Kidney capillary endothelial cell (primary cell): ENCODE measurements at regions not wholly inside any gene's neighbourhood (a gene's known extent, or its start where the extent isn't known, plus 50 kb on each side); places are given as distances from the start of the nearest gene placed in this dataset.
"Not testable (repeated sequence)": the region's sequence is repeated elsewhere in the genome, so short reads cannot be mapped to it uniquely, and the experiment has no call there.

ENCODE experiments used
- DNase-seq: peaks from one replicate; pipeline ENCODE4 v3.0.0-alpha.2; 2018; ENCODE audit warnings: low spot score

DNA sequence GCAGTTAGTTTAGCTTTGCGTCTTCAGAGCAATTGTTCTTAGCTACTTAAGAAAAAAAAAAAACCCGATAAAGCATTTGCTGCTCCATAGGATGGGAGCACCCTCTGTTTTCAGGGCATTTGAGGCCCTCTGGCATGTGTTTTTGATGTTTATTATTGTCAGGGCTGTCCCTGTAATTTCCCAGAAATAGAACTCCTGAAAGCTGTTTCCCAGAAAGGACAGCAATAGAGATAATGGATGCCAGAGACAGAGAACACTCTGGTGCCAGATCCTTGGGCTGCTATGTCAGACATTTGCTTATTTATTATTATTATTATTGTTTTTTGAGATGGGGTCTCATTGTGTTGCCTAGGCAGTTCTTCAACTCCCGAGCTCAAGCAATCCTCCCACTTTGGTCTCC, 201.3 kb downstream of the ALG10 start:
- no peak for DNase-seq

DNA sequence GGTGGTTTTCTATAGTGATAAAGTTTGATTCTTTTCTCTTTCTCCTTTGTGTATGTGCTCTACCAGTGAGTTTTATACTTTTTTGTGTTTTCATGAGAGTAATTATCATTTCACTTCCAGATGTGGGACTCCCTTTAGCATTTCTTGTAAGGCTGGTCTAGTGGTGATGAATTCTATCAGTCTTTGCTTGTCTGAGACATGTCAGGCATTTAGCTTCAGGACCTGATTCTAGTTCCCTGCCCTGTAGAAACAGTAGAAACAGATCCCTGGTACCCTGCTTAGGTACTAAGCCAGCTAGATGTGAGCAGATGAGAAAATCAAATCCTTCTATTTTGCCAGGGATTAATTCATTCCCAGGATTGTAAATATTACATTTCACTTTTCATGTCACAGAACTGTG, 203.7 kb downstream of the ALG10 start:
- DNase-seq = not testable (repeated sequence)

DNA sequence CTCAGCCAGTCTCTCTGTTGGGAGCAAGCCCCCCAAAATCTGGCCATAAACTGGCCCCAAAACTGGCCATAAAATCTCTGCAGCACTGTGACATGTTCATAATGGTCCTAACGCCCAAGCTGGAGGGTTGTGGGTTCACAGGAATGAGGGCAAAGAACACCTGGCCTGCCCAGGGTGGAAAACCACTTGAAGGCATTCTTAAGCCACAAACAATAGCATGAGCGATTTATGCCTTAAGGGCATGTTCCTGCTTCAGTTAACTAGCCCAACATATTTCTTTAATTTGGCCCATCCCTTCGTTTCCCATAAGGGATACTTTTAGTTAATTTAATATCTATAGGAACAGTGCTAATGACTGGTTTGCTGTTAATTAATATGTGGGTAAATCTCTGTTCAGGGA, 205.8 kb downstream of the ALG10 start:
- DNase-seq = not testable (repeated sequence)

DNA sequence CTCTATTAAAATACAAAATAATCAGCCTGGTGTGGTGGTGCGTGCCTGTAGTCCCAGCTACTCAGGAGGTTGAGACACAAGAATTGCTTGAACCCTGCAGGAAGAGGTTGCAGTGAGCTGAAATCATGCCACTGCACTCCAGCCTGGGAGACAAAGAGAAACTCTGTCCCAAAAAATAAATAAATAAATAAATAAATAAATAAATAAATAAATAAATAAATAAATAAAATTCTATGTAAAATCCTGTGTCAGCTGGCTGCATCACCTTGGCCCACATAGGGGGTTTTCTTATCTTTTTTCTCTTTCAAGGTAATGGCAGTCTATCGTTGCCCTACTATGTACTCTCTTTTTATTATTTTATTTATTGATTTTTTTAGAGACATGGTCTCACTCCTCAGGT, 206.7 kb downstream of the ALG10 start:
- DNase-seq = not testable (repeated sequence)

DNA sequence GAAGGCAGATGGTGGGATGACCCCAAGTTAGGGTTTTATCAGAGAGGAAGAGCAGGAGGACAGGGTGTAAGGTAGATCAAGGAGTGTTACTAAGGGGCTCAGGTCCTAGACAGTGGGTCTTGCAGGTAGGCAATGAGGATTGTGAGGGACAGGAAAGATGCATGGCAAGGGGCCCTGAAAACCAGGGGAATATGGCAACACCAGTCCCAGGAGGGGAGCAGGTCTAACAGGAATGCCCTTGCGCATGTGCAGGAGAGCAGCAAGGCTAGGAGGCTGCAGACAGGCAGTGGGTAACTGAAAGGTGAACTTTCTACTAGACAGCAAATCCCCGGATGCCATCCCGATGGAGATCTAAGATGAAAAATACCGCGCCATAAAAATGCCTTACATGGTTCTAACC, 211.3 kb downstream of the ALG10 start:
- DNase-seq = no peak

DNA sequence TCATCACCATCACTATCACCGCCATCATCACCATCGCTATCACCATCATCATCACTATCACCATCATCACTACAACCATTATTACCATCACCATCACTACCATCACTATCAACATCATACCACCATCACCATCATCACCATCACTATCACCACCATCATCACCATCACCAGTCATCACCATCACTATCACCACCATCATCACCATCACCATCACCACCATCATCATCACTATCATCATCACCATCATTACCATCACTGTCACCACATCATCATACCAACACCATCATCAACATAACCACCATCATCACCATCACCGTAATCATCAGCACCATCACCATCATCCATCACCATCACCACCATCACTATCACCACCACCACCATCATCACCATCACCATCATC, 213.8 kb downstream of the ALG10 start:
- no peak for DNase-seq

DNA sequence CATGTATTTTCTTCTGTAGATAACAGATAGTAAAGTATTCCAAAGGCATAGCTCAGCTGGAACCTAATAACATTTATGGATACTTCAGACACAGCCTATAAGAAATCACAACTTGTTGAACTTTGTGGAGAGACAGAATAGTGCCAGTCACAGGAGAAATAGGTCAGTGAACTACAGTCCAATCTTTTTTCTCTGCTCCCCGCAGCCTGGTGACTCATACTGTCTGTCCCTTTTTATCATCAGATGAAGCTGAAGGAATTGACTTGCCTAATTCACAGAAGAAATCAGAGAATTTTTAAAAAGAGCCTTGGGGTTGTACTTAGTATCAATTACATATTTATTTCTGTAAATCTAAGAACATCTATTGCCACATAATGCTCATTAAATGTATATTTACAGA, 222.3 kb downstream of the ALG10 start:
- no peak for DNase-seq

DNA sequence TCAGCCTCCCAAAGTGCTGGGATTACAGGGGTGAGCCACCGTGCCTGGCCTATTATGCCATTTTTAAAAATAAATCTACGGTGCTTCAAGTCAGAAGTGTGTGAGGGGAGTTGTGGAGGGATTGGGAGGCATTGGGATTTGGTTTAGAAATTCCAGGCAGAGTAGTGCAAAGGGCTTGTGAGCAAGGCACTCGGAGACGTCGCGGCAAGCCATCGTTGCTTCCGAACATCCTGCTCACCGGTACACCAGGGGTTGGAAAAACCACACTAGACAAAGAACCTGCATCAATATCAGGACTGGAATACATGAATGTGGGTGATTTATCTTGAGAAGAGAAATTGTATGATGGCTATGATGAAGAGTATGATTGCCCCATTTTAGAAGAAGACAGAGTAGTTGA, 227.0 kb downstream of the ALG10 start:
- DNase-seq = no peak

DNA sequence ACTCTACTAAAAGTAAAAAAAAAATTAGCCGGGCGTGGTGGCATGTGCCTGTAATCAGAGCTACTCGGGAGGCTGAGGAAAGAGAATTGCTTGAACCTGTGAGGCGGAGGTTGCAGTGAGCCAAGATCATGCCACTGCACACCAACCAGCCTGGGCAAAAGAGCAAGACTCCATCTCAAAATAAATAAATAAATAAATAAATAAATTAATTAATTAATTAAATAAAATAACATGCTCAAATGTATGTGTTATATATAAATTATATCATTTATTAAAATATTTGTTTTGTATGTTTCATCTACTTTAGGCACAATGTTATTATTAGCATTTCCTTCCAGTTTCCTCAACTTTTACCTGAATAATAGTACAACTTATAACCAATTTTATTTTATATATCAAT, 229.6 kb downstream of the ALG10 start:
- not testable (repeated sequence) for DNase-seq

DNA sequence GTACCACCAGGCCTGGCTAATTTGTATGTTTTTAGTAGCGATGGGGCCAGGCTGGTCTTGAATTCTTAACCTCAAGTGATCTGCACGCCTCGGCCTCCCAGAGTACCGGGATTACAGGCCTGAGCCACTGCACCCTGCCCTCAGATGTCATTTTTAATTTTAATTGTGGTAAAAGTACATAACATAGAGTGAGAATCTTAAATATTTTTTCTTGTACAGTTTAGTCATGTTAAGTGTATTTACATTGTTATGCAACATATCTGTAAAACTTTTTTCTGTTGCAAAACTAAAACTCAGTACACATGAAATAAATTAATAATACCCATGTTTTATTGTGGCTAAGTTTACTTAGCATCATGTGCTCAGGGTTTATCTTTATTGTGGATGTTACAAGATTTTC, 231.4 kb downstream of the ALG10 start:
- DNase-seq = no peak

DNA sequence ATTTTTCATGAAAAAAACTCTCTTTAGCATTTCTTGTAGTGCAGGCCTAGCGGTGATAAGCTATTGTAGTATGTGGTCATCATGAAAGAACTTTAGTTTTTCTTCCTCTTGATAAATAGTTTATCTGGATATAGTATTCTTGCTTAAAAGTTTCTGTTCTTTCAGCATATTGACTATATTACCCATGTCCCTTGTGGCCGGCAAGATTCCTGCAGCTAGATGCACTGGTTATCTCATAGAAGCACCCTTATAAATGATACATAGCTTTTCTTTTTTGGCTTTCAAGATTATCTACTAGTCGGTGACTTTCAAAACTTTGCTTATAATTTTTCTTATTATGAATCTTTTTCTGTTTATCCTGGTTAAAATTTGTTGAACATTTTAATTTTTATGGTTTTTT, 234.8 kb downstream of the ALG10 start:
- DNase-seq = no peak

DNA sequence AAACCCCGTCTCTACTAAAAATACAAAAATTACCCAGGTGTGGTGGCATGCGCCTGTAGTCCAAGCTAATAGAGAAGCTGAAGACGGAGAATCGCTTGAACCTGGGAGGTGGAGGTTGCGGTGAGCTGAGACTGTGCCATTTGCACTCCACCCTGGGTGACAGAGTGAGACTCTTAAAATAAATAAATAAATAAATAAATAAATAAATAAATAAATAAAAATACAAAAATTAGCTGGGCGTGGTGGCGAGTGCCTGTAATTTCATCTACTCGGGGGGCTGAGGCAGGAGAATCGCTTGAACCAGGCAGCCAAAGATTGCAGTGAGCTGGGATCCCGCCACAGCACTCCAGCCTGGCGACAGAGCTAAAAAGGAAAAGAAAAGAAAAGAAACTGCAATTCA, 239.8 kb downstream of the ALG10 start:
- DNase-seq = not testable (repeated sequence)

DNA sequence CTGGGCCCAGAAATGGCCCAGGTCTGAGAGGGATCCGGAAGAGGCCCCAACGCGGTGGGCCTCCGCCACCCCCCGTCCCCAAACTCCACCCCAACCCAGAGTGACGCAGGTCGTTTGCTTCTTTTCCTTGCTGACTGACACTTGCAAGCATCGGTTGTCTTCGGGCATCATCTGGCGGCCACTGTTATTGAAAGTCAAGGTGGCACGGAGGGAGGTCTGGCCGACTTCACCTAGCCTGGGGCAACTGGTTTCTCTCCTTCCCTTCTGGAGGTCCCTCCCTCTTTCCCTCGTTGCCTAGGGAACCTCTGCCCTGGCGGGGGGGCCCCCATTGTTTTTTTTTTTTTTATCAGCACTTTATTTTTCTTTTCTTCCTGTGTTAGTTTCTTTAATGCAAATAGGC, 241.8 kb downstream of the ALG10 start:
- DNase-seq = no peak

DNA sequence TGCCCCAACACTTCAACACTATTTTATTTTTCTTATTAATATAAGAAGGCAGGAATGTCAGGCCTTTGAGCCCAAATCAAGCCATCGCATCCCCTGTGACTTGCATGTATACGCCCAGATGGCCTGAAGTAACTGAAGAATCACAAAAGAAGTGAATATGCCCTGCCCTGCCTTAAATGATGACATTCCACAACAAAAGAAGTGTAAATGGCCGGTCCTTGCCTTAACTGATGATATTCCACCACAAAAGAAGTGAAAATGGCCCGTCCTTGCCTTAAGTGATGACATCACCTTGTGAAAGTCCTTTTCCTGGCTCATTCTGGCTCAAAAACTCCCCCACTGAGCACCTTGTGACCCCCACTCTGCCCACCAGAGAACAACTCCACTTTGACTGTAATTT, 251.4 kb downstream of the ALG10 start:
- not testable (repeated sequence) for DNase-seq

DNA sequence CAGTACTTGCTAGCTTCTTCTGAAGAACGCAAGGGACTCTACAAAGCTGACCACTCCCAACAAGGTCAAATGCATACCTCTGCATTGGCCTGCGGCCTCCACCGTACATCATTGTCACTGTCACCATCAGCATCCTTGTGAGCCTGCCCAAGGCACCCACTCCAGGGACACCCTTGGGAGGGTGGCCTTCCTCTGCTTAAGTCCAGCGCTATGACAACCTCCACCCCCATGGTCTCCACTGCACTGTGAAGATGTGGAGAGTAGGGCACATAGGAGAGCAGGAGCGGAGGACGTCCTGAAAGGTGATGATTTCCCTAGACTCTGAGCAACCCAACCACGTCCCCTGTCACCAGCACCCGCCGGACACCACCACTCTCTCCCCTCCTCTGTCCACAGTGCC, 252.8 kb downstream of the ALG10 start:
- no peak for DNase-seq

DNA sequence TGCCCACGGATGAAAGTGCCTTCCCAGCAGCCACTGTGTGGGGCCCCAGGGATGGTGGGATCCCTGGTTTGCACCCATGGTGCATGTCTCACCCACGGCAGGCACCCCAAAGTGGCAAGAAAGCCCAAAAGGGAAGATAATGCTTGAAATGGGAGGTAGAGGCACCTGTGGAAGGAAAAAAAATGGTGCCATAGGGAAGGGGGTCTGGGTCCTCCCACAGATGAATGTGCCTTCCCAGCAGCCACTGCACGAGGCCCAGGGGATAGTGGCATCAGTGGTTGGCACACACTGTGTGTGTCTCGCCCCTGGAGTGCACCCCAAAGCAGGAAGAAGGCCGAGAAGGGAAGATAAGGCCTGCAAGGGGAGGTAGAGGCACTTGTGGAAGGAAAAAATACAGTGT, 264.2 kb downstream of the ALG10 start:
- no peak for DNase-seq

DNA sequence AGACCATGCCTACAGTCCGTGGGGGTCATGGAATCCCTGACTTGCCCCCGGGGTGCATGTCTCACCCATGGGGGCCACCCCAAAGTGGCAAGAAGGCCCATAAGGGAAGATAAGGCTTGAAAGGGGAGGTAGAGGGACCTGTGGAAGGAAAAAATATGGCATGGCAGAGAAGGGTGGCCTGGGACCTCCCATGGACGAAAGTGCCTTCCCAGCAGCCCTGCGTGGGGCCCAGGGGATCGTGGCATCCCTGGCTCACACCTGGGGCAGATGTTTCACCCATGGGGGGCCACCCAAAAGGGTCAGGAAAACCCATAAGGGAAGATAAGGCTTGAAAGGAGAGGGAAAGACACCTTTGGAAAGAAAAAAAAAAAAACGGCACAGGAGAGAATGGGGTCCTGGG, 264.6 kb downstream of the ALG10 start:
- DNase-seq = no peak

DNA sequence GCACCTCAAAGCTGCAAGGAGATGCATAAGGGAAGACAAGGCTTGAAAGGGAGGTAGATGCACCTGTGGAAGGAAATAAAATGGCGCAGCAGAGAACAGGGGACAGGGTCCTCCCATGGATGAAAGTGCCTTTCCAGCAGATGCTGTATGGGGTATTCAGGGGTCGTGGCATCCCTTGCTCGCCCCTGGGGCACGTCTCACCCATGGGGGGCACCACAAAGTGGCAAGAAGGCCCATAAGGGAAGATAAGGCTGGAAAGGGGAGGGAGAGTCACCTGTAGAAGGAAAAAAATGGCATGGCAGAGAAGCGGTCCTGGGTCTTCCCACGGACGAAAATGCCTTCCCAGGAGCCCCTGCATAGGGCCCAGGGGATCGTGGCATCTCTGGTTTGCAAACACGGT, 265.1 kb downstream of the ALG10 start:
- no peak for DNase-seq

DNA sequence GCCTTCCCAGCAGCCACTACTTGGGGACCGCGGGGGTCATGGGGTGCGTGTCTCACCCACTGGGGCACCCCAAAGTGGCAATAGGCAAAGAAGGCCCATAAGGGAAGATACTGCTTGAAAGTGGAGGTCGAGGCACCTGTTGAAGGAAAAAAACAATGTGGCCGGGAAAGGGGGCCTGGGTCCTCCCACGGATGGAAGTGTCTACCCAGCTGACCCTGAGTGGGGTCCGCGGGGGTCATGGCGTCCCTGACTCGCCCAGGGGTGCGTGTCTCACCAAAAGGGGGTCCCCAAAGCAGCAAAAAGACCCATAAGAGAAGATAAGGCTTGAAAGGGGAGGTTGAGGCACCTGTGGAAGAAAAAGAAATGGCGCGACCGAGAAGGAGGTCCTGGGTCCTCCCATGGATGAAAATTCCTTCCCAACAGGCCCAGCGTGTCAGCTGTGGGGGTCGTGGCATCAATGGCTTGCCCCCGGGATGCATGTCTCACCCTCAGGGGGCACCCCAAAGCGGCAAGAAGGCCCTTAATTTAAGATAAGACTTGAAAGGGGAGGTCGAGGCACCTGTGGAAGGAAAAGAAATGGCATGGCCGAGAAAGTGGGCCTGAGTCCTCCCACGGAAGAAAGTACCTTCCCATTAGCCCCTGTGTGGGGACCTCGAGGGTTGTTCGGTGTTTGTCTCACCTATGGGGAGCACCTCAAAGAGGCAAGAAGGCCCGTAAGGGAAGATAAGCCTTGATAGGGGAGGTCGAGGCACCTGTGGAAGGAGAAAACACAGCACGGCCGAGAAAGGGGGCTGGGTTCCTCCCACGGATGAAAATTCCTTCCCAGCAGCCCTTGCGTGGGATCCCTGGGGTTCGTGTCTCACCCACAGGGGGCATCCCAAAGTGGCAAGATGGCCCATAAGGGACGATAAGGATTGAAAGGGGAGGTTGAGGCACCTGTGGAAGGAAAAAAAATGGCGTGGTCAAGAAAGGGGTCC, 266.0 kb downstream of the ALG10 start:
- no peak for DNase-seq

DNA sequence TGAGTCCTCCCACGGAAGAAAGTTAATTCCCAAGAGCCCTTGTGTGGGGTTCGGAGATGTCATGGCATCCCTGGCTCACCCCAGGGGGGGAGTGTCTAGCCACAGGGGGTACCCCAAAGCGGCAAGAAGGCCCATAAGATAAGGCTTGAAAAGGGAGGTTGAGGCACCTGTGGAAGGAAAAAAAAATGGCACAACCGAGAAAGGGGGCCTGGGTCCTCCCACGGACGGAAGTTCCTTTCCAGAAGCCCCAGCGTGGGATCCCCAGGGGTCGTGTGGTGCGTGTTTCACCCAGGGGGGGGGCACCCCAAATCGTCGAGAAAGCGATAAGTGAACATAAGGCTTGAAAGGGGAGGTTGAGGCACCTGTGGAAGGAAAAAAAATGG, 266.7 kb downstream of the ALG10 start:
- DNase-seq = no peak

DNA sequence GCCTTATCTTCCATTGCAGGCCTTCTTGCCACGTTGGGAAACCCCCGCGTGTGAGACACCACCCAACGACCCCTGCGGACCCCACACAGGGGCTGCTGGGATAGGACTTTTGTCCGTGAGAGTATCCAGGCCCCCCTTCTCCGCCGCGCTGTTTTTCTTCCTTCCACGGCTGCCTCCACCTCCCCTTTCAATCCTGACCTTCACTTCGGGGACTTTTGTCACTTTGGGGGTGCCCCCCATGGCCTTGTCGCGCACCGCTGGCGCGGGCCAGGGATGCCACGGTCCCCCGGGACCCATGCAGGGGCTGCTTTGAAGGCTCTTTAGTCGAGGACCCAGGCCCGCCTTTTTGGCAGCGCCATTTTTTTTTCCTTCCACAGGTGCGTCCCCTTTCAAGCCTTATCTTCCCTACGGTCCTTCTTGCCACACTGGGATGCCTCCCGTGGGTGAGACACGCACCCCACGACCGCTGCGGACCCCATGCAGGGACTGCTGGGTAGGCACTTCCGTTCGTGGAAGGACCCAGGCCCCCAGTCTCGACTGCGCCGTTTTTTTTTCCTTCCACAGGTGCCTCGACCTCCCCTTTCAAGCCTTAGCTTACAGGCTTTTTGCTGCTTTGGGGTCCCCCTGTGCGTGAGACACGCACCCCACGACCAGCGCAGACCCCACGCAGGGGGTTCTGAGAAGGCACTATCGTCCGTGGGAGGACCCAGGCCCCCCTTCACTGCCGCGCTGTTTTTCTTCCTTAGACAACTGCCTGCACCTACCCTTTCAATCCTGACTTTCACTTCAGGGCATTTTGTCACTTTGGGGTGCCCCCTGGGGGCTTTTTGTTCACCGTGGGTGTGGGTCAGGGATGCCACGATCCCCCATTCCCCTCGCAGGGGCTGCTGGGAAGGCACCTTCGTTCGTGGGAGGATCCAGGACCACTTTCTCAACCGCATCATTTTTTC, 267.4 kb downstream of the ALG10 start:
- no peak for DNase-seq

DNA sequence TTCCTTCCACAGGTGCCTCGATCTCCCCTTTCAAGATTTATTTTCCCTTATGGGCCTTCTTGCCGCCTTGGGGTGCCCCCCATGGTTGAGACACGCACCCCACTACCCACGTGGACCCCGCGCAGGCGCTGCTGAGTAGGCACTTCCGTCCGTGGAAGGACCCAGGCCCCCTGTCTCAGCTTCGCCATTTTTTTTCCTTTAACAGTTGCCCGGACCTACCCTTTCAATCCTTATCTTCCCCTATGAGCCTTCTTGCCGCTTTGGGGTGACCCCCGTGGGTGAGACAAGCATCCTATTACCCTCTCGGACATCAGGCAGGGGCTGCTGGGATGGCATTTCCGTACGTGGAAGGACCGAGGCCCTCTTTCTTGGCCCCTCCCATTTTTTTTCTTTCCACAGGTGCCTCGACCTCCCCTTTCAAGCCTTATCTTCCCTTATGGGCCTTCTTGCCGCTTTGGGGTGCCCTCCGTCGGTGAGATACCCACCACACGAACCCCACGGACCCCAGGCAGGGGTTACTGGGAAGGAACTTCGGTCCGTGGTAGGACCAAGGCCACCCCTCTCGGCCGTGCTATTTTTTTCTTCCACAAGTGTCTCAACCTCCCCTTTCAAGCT, 268.2 kb downstream of the ALG10 start:
- no peak for DNase-seq

DNA sequence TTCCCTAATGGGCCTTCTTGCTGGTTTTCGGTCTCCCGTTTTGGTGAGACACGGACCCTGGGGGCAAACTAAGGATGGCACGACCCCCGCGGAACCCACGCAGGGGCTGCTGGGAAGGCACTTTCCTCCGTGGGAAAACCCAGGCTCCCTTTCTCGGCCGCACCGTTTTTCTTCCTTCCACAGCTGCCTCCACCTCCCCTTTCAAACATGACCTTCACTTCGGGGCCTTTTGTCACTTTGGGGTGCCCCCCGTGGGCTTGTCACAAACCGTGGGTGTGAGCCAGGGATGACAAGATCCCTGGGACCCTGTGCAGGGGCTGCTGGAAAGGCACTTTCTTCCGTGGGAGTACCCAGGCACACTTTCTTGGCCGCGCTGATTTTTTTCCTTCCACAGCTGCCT, 268.7 kb downstream of the ALG10 start:
- DNase-seq = no peak
